WERI-Rb-1 (cell line): ENCODE measurements at regions not wholly inside any gene's neighbourhood (a gene's known extent, or its start where the extent isn't known, plus 50 kb on each side); places are given as distances from the start of the nearest gene placed in this dataset.

Experiments used
- DNase-seq: peaks from one replicate; pipeline ENCODE4 v3.0.0-alpha.2; 2020
- H3K27ac ChIP-seq: fragments of 250-450 bp; sonication (Bioruptor Pico); 2 replicates; pipeline ENCODE4 v1.5.1; 2020; ENCODE audit warnings: mild to moderate bottlenecking, moderate library complexity
- H3K27me3 ChIP-seq: fragments of 250-450 bp; sonication (Bioruptor Pico); 2 replicates; pipeline ENCODE4 v1.5.1; 2021; ENCODE audit warnings: mild to moderate bottlenecking, low read depth, moderate library complexity; ENCODE audit not compliant: insufficient read depth, severe bottlenecking
- H3K36me3 ChIP-seq: fragments of 250-450 bp; sonication (Bioruptor Pico); 2 replicates; pipeline ENCODE4 v1.5.1; 2020; ENCODE audit warnings: mild to moderate bottlenecking, moderate library complexity
- H3K4me3 ChIP-seq: 2 replicates; pipeline ENCODE4 v1.5.1; 2011; ENCODE audit warnings: low read depth, mild to moderate bottlenecking, control low read depth, low read length
- H3K9me3 ChIP-seq: fragments of 250-450 bp; sonication (Bioruptor Pico); 2 replicates; pipeline ENCODE4 v1.5.1; 2021; ENCODE audit warnings: mild to moderate bottlenecking, moderate library complexity; ENCODE audit not compliant: severe bottlenecking
- CTCF ChIP-seq: IDR thresholded peaks from 2 replicates; pipeline ENCODE4 v1.5.1; 2011; ENCODE audit warnings: low read depth, mild to moderate bottlenecking, control low read depth, inconsistent platforms, low read length

- H3K36me3 ChIP-seq, result no peaks in the 10 kb centered on the region
- no peaks in the 10 kb centered on the region for H3K9me3 ChIP-seq
- DNase-seq, result no peak
- H3K27ac ChIP-seq, result no peak overlapping the region
- TF ChIP-seq CTCF, result no peak
- H3K4me3 ChIP-seq, result no peak overlapping the region
- no peaks in the 10 kb centered on the region for H3K27me3 ChIP-seq
Measured at GRCh38 chr12:13451776-13452175, 255.2 kb downstream of the EMP1 start.

- no peaks in the 10 kb centered on the region for H3K9me3 ChIP-seq
- no peaks in the 10 kb centered on the region for H3K27me3 ChIP-seq
- no peak for TF ChIP-seq CTCF
- no peak for DNase-seq
- no peaks in the 10 kb centered on the region for H3K36me3 ChIP-seq
- no peak overlapping the region for H3K4me3 ChIP-seq
- H3K27ac ChIP-seq, result no peak overlapping the region
Measured at GRCh38 chr12:13450231-13451080, 253.9 kb downstream of the EMP1 start.

GRCh38 chr12:13444076-13444475, 247.6 kb downstream of the EMP1 start:
- H3K9me3 ChIP-seq, result no peaks in the 10 kb centered on the region
- H3K4me3 ChIP-seq, result no peak overlapping the region
- H3K27me3 ChIP-seq, result no peaks in the 10 kb centered on the region
- H3K27ac ChIP-seq, result no peak overlapping the region
- no peak for DNase-seq
- no peak for TF ChIP-seq CTCF
- no peaks in the 10 kb centered on the region for H3K36me3 ChIP-seq

GRCh38 chr12:13443498-13443897, 247.0 kb downstream of the EMP1 start:
- no peak for DNase-seq
- Histone ChIP-seq H3K27ac (no peak overlapping the region), H3K9me3 (no peaks in the 10 kb centered on the region), H3K27me3 (no peaks in the 10 kb centered on the region), H3K36me3 (no peaks in the 10 kb centered on the region), H3K4me3 (no peak overlapping the region)
- TF ChIP-seq CTCF, result no peak

DNA sequence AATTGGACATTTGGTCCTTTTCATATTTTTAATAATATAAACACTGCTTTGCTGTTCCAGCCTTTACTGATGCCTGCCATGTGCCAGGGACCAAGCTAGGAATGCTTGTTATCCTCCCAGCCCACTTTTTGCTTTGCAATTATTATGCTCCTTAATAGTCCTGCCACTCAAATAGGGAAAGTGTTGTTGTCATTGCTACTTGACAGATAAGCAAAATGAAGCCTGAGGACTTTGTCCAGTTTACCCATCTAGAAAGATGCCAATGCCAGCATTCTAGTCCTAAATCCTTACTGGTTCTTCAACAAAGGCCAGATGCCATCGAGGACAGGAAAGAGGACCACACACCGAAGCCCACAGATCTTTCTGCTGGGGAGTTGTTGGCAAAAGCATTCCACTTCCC, 246.5 kb downstream of the EMP1 start:
- no peaks in the 10 kb centered on the region for H3K27me3 ChIP-seq
- no peak overlapping the region for H3K27ac ChIP-seq
- no peak for DNase-seq
- H3K4me3 ChIP-seq, result no peak overlapping the region
- no peak for TF ChIP-seq CTCF
- no peaks in the 10 kb centered on the region for H3K36me3 ChIP-seq
- no peaks in the 10 kb centered on the region for H3K9me3 ChIP-seq

GRCh38 chr12:13442457-13442856, 245.9 kb downstream of the EMP1 start:
- H3K9me3 ChIP-seq, result no peaks in the 10 kb centered on the region
- H3K27me3 ChIP-seq, result no peaks in the 10 kb centered on the region
- no peak for TF ChIP-seq CTCF
- H3K27ac ChIP-seq, result no peak overlapping the region
- H3K4me3 ChIP-seq, result no peak overlapping the region
- H3K36me3 ChIP-seq, result no peaks in the 10 kb centered on the region
- DNase-seq, result no peak
